HG02678 (cell line): ENCODE measurements at regions not wholly inside any gene's neighbourhood (a gene's known extent, or its start where the extent isn't known, plus 50 kb on each side); places are given as distances from the start of the nearest gene placed in this dataset.
"Not testable (repeated sequence)": the region's sequence is repeated elsewhere in the genome, so short reads cannot be mapped to it uniquely, and the experiment has no call there.

ENCODE experiments used
- ATAC-seq: cut with Tn5 transposase; IDR thresholded peaks from one replicate; pipeline ENCODE4 v1.9.1; 2021; ENCODE audit warnings: mild to moderate bottlenecking, moderate library complexity; ENCODE audit not compliant: unreplicated experiment

DNA sequence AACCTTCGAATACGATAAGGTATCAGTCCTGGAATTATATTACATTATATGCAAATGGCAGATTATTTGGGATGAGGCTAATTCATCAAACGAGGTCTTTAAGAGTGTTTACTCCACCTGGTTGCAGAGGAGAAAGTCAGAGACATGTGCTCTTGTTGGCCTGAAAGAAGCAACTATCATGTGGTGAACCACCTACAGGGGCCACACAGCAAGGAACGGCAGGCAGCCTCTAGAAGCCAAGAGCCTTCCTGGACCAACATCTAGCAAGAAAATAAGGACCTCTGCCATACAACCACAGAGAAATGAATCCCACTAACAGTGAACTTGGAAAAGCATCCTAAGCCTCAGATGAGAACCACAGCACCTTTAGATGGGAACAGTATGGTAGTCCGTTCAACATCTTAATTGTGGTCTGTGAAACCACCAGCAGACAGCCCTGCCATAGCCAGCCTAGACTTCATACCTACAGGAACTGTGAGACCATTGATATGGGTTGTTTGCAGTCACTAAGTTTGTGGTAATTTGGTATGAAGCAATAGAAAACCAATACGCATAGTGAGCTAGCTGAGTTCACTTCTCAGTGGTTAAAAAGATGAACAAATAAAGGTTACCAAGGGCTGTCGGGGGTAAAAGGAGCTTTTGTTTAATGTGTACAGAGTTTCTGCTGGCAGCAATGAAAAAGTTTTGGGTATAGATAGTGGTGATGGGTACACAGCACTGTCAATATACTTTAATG is 345.7 kb upstream of the RUNX1 start:
- ATAC-seq: no peak

DNA sequence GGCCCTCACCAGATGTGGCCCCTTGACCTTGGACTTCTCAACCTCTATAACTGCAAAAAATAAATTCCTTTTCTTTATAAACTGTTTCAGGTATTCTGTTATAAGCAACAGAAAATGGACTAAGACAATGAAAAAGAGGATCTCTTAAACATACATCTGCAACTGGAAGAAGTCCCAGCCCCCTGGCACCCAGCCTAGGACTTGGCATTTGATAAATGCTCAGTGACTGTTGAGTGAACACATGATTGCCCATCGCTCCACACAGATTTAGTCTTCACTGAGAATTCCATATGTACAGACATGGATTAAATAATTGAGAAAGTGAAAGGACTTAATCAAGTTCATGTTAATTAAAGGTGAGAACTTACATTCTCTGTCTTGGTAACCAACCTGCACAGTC is 344.9 kb upstream of the RUNX1 start:
- no peak for ATAC-seq

DNA sequence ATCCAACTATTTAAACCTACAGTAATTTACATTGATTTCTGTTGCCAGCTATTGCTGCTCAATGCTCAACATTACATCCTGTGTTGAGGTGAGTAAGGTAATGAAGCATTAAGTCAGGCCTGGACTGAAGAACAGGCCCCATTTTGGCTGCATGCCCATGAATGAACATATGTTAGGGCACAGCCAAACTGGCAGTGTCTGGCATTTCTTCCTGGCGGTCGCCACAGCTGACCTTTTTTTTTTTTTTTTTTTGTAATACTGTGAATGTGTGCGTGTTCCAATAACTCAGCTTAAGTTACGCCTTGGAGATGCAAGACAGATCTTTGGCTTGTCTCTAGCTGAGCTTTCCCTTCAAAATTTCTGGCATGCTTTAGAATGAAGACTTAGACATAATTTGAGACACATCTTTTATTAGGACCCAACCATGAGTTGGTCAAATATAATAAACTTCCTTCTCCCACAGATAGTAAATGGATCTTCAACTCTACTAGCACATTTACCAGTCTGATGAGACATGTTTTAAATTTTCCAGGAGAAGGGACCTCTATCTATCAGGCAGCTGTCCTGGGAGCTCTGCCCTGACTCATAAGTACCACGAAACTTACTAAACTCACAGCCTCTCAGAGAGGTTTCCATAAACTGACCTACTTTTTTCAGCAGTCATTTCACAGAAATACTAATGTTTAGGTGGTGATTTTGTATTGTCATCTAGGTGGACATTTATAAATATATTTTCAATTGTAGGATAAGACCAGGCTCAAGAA is 341.1 kb upstream of the RUNX1 start:
- ATAC-seq: no peak

DNA sequence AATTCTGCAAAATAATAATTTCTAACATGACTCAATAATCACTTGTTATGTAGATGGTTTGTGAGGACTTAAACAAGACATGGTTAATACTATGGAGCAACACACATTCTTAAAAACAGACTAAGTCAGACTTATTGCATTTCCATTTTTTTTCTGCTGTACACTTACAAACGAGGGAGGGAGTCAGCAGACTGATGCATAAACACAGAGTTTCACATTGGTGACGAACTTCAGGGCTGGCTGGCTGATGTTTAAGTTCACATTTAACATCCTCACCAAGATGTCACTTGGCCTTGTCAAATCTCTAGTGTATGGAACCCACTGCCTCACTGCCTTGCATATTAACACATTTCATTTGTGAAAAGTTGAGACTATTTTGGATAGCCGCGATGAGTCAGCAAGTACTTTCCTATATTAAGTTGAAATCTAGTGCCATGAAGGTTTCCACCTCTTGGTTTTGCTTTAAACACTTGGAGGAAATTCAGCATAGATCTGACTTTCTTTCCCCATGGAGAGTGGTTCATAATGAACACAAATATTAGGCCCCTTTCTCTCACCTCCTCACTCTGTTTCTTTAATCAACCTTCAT is 337.5 kb upstream of the RUNX1 start:
- no peak for ATAC-seq

DNA sequence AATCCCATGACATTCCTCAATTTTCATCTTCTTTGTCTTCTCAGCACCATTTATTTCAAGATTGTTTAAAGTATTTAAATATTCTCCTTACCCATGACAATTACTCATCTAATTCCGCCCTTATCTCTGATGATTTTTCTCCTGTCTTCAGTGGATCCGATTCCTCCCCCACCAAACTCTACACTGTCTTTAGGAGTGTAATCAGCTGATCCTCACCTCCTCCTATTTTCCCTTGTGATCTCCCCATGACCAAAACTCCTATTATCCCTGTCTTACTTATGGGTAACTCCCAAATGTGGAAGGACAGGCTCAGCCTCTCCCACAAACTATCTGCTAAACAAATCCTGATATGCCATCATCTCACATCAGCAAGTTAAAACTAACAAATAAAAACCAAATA is 335.3 kb upstream of the RUNX1 start:
- ATAC-seq: no peak

DNA sequence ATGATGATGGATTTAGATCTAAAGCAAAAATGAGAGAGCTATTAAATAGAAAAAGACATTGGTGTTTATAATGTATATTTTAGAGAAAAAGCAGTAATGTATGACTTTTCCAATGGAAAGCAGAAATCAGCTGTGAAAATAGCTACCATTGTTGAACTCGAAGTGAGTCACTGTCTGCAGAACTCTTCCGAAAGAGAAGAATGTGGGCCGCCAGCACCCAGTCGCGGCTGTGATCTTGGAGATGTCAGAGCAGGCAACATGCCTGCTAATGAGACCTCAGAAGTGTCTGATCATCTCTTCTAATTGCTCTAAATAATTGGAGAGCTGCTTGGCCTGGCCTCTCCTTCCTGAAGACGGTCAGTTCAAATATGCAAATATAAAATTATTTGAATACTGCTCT is 333.6 kb upstream of the RUNX1 start:
- no peak for ATAC-seq

DNA sequence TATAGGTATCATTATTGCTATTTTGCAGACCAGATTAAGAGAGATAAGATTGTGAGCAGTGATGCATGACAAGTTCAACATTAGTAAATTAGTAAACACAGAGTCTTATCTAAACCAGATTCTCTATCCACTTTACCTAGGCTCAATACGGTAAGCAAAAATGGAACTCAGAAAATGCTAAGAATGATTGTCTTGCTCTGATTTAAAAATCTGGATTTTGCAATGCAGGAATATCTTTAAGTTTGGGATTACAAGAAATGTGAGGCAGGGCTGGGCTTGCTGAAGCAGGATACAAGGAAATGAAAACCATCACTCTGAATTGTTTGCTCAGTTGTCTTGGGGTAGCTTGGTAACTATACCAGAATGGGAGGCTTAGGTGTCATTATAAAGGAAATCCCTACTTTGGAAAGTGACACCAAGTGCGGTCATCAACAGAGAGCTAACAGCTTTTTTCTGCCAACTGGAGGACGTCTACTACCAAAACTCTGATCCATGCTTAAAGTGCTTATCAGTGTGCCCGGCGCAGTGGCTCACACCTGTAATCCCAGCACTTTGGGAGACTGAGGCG is 332.7 kb upstream of the RUNX1 start:
- ATAC-seq: no peak

DNA sequence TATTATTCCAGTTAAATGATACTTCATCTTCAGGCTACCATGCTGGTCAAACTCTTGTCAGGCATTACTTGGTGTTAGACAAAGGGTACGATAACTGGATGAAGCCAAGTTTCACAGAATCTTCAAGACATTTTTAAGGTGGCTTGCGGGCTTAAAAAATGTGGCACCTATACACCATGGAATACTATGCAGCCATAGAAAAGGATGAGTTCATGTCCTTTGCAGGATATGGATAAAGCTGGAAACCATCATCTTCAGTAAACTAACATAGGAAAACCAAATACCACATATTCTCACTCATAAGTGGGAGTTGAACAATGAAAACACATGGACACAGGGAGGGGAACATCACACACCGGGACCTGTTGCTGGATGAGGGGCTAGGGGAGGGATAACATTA is 331.2 kb upstream of the RUNX1 start:
- not testable (repeated sequence) for ATAC-seq

DNA sequence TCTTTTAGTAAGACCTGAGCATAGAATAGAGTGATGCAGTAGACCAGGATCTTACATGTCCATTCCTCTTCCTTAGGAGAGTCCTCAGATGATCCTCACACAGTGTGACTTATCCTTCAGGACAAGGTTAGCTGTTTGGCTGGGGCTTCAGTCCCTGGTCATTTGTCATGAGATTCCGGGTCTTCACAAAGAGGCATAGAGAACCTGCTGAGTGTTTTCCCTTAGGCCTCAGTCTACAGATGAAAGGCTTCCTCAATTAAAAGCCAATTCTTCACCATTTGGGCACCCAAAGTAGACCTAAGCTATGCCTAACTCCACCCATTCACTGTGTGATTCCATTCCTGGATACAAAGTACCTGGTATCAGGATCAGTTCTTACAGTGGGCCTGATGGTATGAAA is 329.8 kb upstream of the RUNX1 start:
- no peak for ATAC-seq

DNA sequence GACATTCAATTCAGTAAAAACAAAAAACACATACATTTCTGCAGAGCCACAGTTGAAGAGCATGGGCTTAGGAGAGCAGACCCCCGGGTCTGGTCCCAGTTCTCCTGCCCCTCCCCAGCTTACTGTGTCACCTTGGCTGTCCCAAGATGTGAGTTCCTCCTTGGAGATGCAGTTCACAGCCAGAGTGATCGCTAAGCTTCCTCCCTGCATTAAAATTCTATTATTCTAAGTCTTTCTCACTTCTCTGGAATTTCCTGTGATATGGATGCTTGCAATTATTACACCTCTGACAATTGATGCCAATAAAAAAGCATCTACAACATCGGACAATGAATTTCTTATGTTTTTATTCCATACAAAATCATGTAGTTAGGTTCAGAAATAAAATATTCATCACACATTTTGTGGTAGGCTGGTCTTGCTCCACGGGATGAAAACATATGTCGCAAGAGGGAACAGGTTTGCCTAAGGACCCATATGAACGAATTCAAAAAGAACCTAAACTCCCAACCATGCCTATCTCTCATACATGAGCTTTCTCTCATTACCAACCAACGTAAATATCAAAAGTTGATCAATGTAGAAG is 328.5 kb upstream of the RUNX1 start:
- ATAC-seq: no peak

DNA sequence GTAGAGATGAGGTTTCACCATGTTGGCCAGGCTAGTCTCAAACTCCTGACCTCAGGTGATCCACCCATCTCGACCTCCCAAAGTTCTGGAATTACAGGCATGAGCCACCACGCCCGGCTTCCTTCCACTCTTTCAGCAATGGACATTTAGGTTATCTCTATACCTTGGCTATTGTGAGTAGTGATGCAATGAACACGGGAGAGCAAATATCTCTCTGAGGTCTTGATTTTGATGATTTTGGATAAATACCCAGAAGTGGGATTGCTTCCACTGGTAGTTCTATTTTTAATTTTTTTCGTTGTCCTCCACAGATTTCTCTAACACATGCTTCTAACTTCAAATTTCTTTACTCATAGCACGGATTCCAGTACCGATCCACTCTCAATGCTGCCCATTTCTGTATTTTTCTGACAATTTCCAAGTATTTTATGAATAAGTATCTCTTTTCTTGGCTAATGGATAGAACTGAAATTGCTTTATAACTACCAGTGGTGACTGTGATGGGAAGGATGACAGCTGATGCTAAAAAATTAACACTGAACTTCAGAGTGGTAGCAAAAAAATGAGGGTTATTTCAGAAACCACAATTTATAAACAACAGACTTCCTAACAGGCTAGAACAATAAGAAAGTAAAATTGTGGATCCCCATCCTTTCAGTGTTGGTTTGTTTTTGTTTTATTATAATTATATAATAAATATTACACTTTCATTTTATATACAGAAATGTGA is 327.5 kb upstream of the RUNX1 start:
- ATAC-seq: no peak

DNA sequence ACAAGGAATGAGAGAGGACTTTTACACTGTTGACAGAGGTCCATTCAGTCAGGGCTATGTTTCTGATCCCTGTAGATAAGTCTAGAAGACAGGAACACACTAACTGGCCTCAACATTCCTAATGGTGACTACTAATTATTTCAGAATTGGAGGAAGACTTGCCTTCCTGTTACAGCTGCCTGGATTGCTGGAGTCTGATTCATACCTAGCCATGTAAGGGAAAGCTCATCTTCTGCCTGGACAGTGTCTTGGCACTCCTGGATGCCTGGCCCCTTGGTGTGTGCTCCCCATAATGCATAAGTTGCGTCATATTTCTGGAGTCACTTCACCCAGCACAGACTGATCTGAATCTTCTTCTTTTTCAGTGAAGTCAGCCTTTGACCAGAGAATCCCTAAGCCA is 326.0 kb upstream of the RUNX1 start:
- ATAC-seq: no peak

DNA sequence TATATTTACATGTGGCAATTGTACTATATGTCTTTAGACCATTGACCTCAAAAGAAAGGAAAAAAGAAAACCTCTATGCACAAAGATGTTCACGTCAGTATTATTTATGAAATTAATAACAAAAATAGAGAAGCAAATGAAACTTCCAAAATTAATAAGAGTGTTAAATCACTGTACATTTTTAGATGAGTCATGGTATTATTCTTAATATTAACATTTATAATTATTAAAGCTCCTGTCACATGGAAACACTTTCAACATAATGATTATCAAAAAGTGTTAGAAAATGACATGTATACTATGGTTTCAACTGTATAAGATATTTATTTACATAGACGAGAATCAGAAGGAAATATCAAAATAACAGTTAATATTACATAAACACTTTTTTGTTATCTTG is 324.9 kb upstream of the RUNX1 start:
- no peak for ATAC-seq

DNA sequence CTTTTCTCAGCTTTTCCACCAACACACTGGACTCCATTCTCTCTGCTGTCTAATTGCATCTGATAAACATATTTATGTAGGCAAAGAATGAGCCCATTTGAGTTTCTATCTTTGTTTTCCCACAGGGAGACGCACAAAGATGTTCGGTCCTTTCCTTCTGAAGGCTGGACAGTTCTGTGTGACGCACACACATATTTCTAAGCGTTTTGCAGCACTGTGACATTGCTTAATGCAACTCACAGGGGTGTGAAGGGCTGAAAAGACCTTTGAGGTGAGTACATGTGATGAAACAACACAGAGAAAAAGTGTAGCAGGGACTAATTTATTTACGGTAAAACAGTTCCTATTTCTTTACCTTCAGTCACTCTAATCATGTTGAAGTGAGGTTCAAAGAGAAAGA is 323.1 kb upstream of the RUNX1 start:
- no peak for ATAC-seq

DNA sequence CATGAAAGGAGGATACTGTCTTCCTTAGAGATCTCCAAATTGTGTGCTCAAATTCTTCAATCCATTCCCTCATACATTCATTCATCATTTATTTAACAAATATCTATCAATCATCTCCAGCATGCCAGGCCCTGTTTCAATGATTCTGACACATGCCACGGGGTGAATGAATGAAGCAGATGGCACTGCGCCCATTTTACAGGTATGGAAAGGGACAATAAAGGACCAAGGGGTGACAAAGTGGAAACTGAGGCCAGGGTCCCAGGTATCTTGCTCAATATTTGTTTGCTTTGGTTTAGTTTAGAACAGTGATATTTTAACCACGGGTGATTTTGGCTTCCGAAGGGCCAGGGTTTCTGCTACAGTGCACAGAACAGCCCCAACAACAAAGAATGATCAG is 321.6 kb upstream of the RUNX1 start:
- no peak for ATAC-seq

DNA sequence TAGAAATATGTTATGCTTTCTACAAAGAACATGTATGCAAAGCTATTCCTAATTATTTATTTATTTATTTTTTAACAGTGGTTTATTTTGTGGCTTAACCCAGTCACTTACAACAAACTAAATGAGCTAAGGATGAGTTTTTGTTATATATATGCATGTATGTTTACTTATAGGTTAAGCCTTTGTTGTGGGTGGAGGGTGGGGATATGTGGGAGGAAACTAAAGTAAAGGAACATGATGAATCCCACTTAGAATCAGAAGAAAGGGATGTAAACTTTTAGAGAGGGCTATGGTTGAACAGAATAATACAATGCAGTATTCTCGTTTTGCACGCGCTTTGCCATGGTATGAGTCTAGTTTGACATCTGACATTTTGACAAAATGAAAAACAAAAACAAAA is 321.0 kb upstream of the RUNX1 start:
- ATAC-seq: no peak

DNA sequence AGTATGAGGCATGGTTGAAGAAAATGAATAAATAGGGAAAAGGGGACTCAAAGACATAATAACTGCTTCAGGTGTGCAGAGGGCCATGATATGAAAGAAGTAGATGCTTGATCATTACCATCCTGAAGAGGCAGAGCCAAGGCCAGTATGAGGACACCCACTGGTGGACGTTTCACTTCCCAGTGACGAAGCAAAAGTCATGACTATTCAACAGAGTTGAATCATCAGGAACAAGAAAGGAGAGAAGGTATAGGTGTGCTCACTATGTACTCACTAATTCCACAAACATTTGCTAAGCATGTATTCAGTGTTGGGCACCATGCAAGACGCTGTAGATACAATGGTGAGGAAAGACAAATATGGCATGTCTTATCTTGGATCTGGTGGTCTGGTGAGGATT is 319.2 kb upstream of the RUNX1 start:
- no peak for ATAC-seq

DNA sequence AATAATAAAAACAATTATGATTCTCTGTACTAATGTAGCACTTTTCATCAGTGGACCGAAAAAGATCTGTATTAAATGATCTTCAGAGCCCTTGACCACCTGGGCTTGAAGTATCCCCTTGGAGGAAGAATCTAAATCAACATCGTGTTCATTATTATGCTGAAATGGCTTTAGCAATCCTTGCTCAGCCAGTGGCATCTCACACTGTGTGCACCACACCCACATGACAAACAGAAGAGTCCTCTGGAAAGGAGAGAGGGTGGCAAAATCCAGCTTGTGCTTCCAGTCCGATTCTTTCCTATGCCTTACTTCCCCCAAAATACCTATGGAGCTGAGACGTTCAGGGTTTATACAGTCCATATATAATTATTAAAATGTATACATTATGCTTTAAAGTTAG is 318.5 kb upstream of the RUNX1 start:
- ATAC-seq: no peak

DNA sequence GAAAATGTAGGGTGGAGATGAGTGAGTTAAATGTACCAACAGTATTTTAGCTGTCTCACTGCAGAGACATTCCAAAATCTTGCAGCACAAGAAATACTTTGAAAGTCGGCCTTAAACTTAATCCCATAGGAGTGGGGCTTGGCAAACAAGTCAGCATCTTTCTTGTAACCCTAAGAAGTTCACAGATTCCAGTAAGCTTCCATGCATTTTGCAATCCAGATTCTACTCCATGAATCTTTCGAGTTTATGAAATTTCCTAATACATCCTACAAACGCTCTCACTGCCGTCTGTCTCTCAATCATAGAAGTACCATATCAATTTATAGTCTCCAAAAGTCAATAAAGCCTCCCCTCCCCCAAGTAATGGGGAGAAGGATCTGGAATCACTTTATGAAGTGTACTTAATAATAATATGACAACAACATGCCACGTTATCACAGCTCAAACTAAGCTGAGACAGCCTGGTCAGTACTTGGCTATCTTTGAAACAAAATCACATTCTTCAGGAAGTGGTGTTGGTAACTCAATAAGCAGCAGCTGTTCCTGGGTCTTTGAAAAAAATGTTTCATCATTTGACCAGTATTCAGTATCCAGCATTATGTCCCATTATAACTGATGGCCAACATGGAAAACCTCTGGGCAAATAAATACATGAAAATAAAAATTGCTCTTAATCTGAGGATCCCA is 317.4 kb upstream of the RUNX1 start:
- no peak for ATAC-seq

DNA sequence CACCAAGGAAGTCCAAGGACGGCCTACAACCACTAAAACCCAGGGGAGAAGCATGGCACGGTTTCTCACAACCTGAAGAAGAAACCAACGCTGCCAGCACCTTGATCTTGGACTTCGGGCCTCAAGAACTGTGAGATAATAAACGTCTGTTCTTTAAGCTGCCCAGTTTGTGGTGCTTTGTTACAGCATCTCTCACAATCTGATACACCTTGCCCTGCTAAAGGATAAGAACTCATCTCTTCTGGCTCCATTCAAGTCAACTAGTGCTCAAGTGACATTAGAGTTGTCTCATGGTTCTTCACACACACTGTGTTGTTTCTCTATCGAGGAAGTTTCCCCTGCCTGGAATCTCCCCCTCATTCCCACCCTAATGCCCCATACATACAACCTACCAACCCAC is 314.4 kb upstream of the RUNX1 start:
- ATAC-seq: no peak
